Stimulated activated CD4-positive, alpha-beta T cell treated with anti-CD3 and anti-CD28 coated beads, Interleukin-1b, Interleukin-23, amount 100 ng/mL, for 48 hours (primary cell): ENCODE measurements at regions not wholly inside any gene's neighbourhood (a gene's known extent, or its start where the extent isn't known, plus 50 kb on each side); places are given as distances from the start of the nearest gene placed in this dataset.

ENCODE experiments used
- DNase-seq: peaks from one replicate; pipeline ENCODE4 v3.0.0-alpha.2; 2020

DNA sequence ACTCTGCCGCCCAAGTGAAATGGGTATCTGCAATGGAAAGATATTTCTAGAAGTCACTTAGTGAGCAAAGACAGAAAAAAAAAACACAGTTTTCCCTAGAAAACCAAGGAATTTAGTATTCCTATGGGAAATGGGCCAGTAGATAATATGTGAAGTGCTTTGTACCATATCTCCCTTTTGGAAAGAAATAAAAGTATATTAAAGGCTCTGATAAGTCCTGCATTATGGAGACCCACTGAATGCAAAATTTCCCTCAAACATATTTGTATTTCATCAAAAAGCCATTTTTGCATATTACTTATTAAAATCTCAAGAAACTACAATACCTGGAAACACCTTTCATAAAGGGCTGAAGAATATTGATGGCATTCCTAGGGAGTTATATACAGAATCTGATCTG lies 51.6 kb upstream of the DYNLRB2 start:
- no peak for DNase-seq

DNA sequence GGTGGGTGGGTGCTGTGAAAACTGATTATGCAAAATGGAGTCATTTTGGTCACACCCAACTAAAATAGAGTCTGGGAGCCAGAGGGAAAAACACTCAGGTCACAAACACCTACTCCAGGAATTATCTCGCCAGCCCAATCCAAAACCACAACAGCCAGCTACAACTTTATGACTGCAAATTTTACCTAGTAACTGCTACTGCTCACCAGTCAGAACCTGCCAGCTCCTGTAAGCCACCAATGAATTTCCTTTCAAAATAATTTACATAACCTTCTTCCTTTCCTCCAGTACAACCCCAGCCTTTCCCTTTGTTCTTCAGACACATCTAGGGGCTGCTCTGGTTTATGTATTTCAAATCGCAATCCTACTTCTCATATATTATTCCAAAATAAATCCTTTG lies 52.6 kb upstream of the DYNLRB2 start:
- DNase-seq: no peak

DNA sequence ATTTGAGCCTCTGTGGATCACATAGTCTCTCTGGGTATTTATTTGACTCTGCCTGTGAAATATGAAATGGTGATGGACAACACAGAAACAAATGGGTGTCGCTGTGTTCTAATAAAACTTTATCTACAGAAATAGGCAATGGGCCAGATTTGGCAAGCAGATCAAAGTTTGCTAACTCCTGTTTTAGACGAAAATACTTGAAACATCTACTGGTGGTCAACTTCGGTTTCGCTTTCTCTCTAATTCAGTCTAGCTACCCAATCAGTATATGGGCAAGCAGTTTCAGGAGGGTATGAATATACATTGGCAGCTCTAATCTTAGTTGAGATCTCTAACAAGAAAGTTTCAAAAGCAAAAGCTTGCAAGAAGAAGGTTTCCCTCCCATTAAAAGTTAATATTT lies 60.1 kb upstream of the DYNLRB2 start:
- DNase-seq: no peak

DNA sequence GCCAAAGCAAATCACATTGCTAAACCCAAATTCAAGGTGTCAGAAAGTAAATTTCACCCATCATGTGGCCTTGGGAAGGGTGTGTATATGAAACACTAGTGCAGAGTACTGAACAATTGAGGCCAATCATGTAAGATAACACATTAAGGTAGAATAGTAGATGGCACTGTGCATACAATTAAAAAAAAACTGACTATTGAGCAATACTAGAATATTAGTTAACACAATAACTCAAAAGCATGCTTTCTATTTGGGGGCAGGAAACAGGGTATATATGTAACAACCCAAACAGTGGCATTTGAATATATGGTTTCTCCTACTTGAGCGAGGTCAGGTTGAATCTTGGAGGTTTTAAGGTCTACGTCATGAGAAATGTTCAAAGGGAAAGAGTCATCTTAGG lies 63.0 kb upstream of the DYNLRB2 start:
- DNase-seq: no peak

DNA sequence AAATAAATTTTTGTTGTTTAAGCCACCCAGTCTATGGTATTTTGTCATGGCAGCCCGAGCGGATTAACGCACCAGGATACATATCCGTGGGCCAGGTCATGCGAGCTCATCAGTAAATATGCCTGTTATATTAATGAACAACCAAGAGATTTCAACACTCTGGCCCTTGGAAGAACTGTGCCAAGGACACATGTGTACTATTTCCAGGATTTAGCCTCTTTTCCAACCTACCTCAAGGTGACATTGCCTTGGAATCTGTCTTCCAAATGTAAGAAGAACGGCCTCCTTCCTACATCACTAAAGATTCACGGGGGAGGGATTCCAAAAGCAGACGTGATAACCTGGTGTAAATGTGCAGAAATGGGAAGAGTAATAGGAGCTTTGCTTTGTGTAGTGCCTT lies 72.8 kb upstream of the DYNLRB2 start:
- no peak for DNase-seq

DNA sequence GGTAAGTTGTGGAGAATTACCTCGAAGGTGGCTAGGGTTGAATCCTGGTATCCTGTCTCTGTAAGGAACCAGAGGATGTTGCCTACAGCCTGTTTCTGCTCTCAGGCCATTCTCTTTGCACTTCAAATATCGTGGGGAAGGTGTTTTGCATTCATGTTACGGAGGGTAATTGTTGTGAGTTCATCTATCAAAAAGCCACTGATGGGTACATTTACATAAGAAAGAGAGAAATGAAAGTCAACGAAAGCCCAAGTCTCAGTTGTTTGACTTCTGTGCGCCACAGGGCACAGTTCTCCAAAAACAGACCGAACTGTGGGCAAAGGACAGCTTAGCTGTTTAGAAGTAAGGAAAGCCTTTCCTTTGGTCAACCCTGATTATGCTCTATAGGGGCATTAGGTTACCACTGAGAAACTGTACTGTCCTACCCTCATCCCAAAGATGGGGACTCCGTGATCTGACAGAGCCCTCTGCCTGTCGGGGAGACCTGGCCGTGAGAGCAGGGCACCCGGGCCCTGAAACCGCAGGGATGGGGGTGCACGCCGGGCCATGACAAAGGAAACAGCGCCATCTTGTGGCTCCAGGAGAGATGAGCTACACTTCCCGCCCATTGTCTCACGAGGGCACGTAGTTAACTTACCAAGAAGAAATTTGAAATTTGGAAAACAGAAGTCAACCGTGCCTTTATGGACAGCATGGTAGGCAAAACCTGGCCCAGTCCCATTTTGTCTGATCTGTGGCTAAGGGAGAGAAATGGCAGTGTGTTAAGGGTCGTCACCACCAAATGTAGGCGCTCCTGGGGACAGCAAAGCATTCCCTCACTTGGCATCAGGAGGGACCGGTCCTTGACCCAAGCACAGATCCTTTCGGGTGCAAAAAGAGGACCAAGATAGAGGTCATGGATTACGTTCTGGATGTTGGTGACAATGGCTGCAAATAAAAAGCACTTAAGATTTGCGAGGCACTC lies 74.5 kb upstream of the DYNLRB2 start:
- peak; percentile 67 for DNase-seq

DNA sequence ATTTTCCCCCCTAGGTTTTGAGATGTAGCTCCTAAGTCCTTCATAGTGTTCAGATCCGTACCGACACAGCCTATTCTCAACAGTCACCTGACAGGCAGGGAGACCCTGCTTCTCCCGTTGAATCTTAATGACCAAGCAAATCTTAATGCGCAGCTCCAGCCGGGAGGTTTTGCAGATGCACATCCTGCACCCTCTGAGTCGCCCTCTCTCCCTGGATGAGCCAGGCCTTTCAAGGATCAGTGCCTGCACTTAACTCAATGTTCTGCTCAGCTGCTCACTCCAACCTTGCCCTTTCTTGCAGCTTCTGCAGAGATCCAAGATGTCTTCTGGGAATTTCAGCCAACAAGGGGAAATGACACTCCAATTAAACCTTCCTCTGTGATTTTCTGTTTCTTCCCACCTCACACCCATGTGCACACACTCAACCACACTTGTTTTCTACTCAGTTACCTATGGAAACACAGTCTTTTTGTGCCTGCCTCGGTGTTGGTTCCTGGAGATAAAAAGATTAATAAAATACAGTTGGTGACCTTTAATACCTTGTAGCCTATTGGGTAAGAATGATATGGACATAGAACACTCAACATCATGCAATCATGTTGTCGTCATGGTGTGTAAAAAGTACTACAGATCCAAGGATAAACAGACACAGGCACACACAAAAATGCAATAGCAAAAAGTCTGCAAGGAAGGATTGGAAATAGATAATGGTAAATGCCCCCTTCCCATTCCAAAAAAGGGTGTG lies 76.9 kb upstream of the DYNLRB2 start:
- DNase-seq: no peak

DNA sequence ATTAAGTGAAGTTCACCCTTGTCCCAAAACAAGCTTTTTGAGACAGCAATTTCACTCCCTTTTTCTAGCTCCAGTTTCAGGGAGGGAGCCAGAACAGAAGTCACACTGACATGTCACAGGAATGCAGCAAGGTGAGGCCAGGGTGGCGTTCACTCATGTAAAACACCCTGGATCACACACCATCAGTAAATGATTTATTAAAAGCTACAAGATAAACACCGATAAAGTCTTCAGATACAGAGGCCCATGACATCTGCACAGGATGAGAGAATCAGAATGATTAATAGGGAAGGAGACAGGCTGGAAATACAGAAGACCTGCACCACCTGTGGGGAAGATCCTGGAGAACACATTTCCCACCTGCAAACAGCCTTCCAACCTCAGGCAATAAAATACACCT lies 77.5 kb upstream of the DYNLRB2 start:
- no peak for DNase-seq

DNA sequence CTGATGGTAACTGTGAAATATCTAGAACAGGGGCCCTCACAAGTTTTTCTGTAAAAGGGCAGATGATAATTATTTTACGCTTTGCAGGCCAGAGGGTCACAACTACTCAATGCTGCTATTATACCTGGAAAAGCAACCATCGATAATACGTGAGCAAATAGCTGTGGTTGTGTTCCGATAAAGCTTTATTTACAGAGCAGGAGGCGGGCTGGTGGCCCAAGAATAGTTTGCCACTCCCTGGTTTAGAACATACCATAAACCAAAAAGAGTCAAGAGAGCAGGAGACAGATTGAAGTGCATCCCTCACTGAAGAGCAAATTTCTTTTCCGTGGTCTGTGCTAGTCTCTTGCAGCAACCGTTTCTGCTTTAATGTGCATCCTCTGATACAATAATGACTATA lies 77.9 kb upstream of the DYNLRB2 start:
- no peak for DNase-seq

DNA sequence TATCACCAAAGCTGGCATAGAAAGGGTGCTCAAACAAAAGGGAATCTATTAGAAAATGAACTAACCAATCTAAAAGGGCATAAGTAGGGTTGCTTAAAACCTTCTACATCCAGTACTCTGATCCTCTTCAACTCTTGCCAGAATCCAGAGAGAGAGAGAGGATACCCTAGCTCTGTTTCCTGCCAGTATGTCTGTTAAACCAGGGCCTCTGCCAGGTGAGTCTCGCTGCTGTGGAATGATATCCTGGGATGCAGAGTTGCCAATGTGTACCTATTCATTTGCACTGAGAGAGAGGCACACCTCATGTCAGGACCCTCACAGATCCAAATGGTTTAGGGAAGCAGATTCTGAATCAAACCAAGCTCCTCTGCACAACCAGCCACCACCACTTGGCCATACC lies 79.8 kb upstream of the DYNLRB2 start:
- DNase-seq: no peak

DNA sequence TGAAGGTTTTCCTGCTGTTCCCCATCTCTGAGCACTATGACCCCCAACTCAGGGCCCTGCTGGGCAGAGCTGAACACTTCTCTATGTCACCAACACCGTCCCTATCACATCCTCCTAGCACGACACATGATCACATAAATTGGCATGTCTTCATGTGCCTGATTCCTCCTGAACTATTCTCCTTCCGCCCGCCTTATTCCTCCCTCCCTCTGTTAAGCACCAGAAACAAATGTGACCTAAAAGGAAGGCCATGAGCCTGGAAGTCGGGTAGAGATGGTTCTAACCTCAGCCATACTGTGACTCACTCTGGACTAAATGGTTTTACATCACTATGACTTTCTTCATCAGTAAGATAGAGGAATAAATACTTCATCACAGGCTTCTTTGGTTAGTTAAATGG lies 80.8 kb upstream of the DYNLRB2 start:
- DNase-seq: no peak

DNA sequence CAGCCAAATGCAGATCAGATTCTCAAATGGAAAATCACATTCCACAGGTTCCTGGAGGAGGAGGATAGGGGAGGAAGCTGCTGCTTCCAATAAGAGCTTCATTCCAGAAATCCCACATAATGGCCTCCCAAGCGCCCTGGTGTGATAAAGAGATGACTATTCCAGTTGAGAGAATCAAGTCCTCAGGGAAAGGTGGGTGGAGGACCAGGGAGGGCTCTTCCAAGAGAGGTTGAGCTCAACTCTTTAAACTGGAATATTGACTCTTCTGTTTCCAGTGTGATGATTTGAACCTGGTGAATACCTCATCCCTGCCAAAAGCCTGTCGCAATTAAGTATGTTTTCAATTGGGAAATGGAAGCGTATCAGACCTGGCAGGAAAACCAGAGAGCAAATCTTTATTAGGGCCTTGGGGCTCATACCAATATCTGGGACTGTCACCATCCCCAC lies 81.4 kb upstream of the DYNLRB2 start:
- no peak for DNase-seq

DNA sequence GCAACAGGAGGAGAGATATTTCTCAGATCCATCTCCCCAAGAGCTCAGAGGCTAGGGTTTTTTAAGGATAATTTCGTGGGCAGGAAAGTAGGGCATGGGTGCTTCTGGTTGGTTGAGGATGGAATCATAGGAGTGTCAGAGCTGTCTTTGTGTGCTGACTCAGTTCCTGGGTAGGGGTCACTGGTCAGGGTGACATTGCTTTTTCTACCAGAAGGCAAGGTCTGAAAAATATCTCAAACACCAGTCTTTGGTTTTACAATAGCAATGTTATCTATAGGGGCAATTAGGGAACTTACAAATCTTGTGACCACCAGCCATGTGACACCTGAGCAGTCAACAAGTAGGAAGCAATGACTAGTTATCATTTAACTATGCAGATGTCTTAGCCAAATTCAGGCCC lies 82.9 kb upstream of the DYNLRB2 start:
- DNase-seq: no peak

DNA sequence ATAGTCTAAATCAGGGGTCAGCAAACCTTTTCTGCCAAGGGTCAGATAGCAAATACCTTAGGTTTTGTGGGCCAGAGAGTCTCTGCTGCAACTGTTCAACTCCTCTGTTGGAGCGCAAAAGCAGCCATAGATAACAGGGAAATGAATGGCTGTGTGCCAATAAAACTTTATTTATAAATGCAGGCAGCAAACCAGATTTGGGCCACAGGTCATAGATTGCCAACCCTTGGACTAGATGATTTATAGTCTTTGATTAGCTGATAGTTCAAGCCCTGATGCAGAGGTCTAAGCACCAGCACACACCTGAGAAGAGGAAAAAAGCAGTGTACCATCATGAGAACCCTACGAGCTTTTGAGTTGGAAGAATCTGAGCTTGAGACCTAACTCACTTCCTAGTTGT lies 86.0 kb upstream of the DYNLRB2 start:
- DNase-seq: no peak

DNA sequence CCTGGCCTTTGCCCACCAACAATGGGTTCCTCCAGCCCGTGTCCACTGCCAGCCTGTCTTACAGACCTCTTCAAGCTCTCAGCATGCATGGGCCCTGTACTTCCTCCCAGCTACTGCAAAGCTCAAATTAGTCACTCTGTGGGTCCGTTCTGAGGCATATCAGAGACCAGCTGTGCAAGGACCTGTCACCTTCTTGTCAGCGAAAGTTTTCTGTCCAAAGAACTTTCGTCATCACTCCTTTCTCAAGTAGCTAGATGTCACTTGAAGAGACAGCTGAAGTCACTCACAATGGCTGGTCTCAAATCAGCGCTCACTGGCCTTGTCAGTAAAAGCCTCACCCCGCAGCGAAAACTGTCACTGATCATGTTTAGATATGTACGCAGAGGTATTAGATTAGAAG lies 91.4 kb upstream of the DYNLRB2 start:
- no peak for DNase-seq

DNA sequence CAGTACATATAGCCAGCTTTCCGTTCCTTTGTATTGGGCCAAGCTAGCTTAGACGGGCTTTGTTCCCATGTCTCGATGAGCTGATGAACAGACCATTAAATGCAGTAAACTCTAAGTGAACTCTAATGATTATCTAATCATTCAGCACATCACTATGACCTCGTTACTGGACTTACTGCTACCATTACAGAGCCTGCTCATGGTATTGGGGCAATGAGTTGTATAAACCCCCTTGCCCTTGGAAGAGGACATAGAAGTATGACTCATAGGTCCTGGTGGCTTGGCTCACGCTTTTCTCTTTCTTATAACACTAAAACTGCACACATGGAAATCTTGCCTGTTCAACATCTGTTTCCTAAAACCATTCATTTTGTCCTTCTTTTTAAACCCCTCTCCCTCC lies 93.6 kb upstream of the DYNLRB2 start:
- no peak for DNase-seq

DNA sequence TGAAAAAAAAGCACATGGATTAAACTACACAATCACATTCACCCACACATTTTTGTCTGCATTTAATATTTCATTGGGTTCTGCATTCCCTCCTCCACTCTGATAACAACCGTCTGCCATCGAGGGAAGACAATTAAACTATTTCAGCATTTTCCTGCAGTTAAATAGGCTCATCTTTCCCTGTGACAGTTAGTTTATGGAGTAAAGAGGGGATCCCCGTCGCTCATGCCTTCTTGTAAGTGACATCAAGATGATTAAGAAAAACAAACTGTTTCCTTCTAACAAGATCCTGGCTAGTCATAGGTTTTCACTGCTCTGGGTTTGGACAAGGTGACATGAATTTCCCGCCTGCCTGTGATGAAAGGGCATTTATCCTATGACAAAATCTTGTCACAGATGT lies 98.0 kb upstream of the DYNLRB2 start:
- peak; percentile 7 for DNase-seq

DNA sequence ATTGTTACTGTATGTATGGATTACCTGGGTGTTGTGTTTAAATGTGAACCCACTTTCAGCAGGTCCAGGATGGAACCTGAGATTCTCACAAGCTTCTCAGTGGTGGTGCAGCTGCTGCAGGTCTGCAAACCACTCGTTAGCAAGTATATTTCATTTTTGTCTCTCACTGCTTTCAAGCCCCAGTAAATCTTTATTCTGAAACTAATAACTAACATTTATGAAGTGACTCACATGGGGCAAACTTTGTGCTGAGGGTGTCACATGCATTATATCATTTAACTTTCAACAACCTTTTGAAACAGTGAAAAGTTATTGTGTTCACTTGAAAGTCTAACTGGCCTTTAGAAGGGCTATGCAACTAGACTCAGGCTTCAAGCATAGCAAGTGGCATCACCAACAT lies 98.9 kb upstream of the DYNLRB2 start:
- no peak for DNase-seq

DNA sequence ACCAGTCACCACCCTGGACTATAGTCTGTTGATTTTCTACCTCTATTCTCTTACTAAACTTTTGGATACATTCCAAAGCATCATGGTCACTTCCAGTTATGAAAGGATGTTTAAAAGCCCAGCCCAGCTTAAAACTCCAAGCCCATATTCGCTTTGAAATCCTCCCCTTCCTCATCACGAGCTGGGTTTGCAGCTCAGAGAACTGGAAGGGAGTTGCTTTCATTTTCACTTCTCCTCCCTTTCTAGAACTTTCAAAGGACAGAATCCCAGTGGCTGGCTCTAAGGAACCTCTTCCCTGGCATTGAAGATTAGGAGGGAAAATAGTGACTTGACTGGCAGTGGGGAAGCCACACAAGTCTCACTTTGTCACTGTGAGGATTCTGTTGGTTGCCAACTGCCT lies 100.1 kb upstream of the DYNLRB2 start:
- no peak for DNase-seq

DNA sequence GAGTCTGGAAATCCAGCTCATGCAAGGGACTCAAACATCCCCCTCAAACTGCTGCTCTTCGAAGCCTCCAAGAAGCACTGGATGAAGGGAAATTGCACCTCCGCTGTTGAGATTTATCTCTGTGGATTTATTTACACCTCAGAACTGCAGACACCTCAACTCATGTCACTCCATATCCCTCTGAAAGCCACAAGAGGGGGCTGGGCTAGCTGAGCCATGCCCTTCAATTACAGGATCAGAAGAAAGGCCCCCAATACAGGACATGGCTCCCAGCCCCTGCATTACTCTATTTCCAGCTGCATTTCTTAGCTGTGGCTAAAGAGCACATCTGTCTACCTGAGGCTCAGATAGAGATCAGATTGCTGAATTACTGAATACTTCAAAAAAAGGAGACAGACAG lies 103.1 kb upstream of the DYNLRB2 start:
- DNase-seq: no peak

DNA sequence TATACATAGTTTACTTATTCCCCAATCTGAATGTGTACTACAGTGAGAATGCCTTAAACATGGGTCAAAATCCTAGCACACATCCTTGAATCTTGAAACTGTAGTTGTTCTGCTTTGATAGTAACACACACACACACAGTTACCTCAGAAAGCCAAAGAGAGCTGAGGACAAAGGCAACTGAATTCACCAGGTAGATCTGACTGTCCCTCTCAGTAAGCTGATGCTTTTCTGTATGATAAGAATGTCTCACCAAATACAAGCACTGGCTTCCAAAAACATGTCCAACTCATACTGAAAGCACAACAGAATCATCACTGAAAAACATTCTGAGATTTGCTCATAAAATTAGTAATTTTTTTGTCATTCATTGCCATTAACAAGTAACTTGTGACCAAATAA lies 104.3 kb upstream of the DYNLRB2 start:
- no peak for DNase-seq

DNA sequence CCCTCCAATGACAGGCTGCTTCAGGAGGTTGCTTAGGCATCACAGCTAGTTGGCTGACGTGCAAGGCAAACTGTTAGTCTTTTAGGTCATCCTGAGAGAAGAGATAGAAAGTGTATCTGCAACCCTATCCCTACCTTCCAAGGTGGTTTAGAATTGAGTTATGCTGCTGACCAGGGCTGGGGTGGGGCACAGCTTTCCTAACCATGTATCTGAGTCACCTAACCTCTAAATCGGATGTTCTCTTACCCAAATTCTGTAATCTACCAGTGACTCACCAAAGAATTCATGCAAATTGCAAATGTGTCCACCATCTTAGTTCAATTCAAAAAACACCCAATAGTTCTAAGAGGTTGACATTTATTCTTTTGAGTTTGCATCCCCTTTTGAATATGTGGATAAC lies 107.2 kb upstream of the DYNLRB2 start:
- DNase-seq: no peak

DNA sequence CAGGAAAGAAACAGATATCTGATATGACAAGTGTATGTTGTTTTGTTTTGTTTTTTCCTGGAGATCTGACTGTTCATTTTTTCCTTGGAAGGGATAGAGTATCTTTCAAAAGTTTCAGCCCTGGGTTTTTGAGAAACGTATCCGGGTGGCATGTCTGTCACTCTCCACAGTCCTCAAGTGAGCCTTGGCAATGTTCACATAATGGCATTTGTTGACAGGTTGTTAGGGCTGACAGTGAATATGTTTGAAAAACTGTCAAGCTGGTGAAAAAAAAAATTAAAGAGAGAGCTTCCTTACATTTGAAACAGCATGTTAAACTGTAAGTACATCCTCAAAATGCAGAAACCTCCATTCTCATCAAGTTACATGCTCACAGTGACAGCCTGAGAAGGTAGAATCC lies 113.0 kb upstream of the DYNLRB2 start:
- DNase-seq: no peak
